SK-N-SH treated with all-trans-retinoic acid at 6 μM for 48 hours (cell line): ENCODE measurements at regions not wholly inside any gene's neighbourhood (a gene's known extent, or its start where the extent isn't known, plus 50 kb on each side); places are given as distances from the start of the nearest gene placed in this dataset.

ENCODE experiments used
- ARNTL ChIP-seq: fragments of 450-650 bp; formaldehyde crosslinking; IDR thresholded peaks from 2 replicates; pipeline ENCODE4 v1.5.0; 2020; ENCODE audit warnings: low read depth, mild to moderate bottlenecking, moderate library complexity, borderline replicate concordance
- CREB5 ChIP-seq: fragments of 250-450 bp; sonication (Bioruptor Pico); IDR thresholded peaks from 2 replicates; pipeline ENCODE4 v1.5.1; 2020; ENCODE audit warnings: low read depth, mild to moderate bottlenecking, moderate library complexity
- PATZ1 ChIP-seq: fragments of 250-450 bp; sonication (Bioruptor Pico); IDR thresholded peaks from 2 replicates; pipeline ENCODE4 v1.8.0; 2020; ENCODE audit warnings: mild to moderate bottlenecking, moderate library complexity, borderline replicate concordance
- TOX ChIP-seq: fragments of 250-450 bp; sonication (Bioruptor Pico); IDR thresholded peaks from 2 replicates; pipeline ENCODE4 v1.8.0; 2021; ENCODE audit warnings: mild to moderate bottlenecking, moderate library complexity, borderline replicate concordance
- ZFP3 ChIP-seq: fragments of 250-450 bp; sonication (Bioruptor Pico); IDR thresholded peaks from 2 replicates; pipeline ENCODE4 v1.5.0; 2020; ENCODE audit warnings: mild to moderate bottlenecking, moderate library complexity
- ZFP30 ChIP-seq: fragments of 450-650 bp; formaldehyde crosslinking; IDR thresholded peaks from 2 replicates; pipeline ENCODE4 v1.5.0; 2022; ENCODE audit warnings: mild to moderate bottlenecking, moderate library complexity
- ZNF565 ChIP-seq: fragments of 450-650 bp; formaldehyde crosslinking; conservative IDR thresholded peaks from 2 replicates; pipeline ENCODE4 v1.5.0; 2020; ENCODE audit warnings: low read depth, mild to moderate bottlenecking, moderate library complexity
- ZNF70 ChIP-seq: fragments of 450-650 bp; formaldehyde crosslinking; IDR thresholded peaks from 2 replicates; pipeline ENCODE4 v1.5.0; 2020; ENCODE audit warnings: mild to moderate bottlenecking, moderate library complexity

GRCh38 chr2:163374282-163374681 lies 361.5 kb downstream of the FIGN start:
- TF ChIP-seq CREB5 (CRISPR knock-in tag) (no peak), ZFP30 (CRISPR knock-in tag) (no peak), ZNF70 (CRISPR knock-in tag) (no peak), TOX (CRISPR knock-in tag) (no peak), PATZ1 (CRISPR knock-in tag) (no peak), ZNF565 (CRISPR knock-in tag) (no peak), ZFP3 (CRISPR knock-in tag) (no peak), ARNTL (no peak)
